HL-60/S4 treated with phorbol 12-myristate 13-acetate at 8.2 ng/mL for 4 days and 3 days (cell line): ENCODE measurements at regions not wholly inside any gene's neighbourhood (a gene's known extent, or its start where the extent isn't known, plus 50 kb on each side); places are given as distances from the start of the nearest gene placed in this dataset.
"Not testable (repeated sequence)": the region's sequence is repeated elsewhere in the genome, so short reads cannot be mapped to it uniquely, and the experiment has no call there.

ENCODE experiments used
- in situ Hi-C: fragments of 300-500 bp; cut with MboI; formaldehyde crosslinking; loops from 2 replicates; pipeline ENCODE4 v1.15.0; 2022; ENCODE audit warnings: low sequenced_read_pairs

DNA sequence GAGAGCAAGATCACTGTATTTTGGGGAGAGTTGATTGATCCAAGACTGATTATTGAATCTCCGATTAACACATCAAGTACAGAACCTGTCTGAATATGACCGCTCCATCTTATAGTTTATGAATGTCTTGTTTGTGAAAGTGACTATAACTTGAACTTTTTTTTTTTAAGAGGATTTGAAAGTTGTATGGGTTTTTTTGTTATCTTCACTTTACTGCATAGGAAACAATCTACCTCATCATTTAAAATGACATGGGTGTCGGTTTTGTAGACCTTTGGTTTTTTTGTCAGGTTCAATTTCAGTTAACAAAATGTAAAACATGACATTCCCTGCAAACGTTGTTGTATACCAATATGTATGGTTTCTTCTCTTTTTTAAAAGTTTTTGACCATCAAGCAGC, 103.0 kb upstream of the NUDT6 start:
- in situ Hi-C loops: no loop called here

DNA sequence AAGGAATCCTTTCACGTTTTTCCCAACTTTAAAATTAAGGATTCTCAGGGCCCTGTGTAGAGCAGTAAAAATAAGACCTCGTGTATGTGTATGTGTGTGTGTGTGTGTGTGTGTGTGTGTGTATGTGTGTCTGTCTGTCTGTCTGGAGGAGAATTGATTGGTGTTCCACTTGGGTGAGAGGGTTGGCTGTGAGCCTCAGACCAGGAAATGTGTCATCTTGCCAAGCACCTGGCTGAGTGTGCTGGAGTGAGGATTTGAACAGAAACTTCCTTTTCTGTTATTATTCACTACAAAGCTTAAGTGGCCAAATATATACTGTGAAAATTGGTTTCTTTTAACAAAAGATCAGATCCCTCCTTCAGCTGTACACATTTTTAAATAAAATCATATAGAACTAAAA, 103.6 kb upstream of the NUDT6 start:
- in situ Hi-C loops: not testable (repeated sequence)

DNA sequence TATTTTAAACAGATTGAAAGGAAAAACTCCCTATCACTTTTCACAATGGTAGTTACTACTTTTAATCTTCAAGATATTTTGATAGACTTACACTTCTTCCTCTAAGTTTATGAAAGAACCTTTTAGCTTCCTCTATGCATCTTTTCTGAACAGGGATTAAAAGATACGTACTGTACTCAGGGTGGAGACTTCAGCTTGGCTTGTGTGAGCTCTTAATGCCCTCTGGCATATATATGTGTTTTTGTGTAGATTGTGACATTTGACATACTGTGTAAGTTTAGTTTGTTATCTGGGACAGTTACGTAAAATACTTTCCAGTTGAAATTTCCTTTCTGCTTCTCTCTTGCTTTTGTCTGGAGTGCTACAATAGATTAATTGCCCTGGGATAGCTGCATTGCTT, 109.3 kb upstream of the NUDT6 start:
- in situ Hi-C loops: no loop called here

DNA sequence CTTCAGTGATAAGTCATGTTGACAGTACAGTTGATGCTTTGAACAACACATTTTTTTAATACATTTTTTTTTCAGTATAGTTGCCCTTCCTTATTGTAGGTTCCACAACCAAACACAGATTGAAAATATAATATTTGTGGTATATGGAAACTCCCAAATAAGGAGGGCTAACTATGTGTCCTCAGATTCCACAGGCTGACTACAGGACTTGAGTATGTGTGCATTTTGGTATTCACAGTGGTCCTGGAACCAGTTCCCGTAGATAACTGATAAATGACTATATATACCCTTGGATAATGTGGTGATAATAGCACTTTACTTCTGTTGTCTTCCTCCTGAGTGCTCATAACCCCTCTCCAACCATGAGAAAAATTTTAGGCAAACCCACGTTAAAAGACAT, 111.6 kb upstream of the NUDT6 start:
- in situ Hi-C loops: no loop called here

DNA sequence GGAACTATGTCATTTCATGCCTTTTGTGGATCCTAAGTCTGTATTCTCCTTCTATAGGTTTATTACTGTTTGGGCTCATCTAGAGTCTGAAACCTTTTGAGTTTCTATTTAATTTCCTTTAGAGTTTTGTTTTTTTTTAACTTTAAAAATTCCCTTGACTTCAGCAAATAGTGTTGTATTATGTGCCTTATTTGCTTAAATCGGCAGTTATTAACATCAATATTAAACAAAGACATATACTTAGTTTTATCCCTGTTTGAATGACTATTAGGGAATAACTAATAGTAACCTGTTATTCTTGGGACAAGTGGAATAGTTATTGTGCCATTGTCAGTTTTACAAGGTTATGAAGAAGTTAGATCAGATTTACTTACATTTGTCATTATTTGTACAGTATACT, 112.8 kb upstream of the NUDT6 start:
- in situ Hi-C loops: no loop called here

DNA sequence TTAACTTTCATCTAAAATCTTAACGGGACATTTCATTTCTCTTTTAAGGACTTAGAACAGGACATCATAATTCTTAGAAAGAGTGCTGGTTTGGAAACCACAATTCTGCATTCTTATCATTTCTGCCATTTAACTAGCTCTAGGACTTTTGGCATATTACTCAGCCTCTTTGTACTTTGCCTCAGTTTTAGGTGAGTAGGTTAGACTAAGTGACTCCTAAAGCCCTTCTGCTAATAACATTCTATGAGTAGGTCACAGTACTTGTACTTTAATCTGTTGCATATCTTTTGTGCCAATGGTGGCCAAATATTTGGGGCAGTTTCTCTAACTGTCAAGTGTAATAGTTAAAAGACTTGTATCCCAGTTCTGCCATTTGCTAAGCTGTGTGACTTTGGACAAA, 115.4 kb upstream of the NUDT6 start:
- in situ Hi-C loops: no loop called here

DNA sequence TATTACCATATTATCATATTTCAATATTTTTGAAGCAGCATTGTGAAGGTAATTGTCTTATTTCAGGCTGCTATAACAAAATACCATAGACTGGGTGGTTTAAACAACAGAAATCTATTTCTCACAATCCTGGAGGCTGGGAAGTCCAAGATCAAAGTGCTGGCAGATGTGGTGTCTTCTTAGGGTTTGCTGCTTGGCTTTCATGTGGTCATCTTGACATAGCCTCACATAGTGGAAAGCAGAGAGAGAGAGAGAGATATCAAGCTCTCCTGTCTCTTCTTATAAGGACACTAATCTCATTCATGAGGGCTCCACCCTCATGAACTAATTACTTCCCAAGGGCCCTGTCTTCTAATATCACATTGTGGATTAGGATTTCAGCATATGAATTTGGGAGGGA, 119.7 kb upstream of the NUDT6 start:
- in situ Hi-C loops: no loop called here

DNA sequence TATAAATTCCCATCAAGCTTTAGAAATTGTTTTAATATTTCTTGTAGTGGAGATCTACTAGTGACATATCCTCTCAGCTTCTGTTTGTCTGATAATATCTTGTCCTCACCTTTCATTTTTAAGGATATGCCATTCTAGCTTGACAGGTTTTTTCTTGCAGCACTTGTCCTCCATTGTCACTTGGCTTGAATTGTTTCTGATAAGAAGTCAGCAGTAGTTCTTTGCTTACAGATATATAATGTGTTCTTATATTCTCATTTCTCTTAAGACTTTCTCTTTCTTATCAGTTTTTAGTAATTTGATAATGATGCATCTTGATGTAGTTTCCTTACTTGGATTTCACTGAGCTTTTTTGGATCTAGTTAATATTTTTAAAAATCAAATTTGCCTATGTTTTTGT, 120.6 kb upstream of the NUDT6 start:
- in situ Hi-C loops: no loop called here

DNA sequence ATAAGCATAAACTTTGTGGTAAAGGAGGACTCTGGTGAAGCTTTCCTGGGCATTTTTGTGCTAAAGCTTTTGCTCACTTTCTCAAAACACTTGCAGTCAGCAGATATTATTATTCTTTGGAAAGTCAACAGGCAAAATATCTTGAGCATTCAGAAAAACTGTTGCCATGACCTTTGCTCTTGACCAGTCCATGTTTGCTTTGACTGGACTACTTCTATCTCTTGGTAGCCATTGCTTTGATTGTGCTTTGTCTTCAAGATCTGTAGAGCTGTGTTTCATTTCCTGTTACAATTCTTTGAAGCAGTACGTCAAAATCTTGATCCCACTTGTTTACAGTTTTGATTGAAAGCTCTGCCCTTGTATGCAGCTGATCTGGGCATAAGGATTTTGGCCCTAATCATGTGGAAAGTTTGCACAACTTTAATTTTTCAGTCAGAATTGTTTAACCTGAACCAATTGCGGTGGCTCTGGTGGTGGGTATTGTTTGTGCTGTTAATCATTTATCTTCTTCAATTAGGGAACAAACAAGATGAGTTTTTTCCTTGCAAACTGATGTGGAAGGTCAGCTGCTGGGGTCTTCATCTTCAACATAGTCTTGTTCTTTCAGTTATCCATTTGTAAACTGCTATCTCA, 121.5 kb upstream of the NUDT6 start:
- in situ Hi-C loops: no loop called here

DNA sequence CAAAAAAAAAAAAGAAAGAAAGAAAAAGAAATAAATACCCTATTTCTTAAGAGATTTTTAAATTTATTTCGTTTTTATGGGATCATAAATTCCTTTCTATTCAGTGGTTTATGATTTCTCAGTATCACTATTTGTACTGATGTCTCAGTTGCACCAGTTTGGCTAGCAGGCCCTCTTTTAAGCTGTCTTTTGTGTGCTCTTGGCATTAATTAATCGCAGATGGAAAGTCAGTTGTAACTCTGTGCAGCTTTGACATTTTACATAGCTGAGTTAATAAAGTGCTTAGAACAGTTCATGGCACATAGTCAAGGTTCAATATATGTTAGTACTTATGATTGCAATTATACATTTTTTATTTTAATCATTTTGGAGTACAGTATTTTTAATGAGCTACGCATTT, 123.7 kb upstream of the NUDT6 start:
- in situ Hi-C loops: no loop called here

DNA sequence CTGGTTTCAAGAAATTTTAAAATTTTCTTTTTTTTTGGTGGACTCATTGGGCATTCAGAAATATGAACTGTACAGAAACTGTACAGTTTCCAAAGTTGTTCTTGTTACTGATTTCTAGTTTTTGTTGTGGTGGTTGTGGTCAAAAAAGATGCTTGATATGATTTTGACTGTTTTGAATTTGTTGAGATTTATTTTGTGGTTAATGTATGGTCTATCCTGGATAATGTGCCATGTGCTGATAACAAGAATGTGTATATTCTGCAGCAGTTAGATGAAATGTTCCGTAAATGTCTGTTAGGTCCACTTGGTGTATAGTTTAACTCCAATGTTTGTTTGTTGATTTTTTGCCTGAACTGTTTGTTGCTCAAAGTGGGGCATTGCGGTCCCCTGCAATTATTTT, 127.6 kb upstream of the NUDT6 start:
- in situ Hi-C loops: no loop called here

DNA sequence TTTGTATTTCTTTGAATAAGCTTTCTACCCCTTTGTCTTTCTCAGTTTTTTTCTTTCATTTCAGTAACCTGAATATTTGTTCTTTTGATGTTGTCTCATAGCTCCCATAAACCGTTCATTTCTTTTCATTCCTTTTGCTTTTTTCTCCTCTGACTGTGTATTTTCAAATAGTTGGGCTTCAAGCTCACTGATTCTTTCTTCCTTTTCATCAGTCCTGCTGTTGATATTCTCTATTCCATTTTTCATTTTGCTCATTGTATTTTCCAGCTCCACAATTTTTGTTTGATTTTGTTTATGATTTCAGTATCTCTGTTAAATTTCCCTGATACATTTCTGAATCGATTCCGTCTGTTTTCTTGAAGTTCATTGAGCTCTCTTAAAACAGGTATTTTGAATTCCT, 129.6 kb upstream of the NUDT6 start:
- in situ Hi-C loops: no loop called here

DNA sequence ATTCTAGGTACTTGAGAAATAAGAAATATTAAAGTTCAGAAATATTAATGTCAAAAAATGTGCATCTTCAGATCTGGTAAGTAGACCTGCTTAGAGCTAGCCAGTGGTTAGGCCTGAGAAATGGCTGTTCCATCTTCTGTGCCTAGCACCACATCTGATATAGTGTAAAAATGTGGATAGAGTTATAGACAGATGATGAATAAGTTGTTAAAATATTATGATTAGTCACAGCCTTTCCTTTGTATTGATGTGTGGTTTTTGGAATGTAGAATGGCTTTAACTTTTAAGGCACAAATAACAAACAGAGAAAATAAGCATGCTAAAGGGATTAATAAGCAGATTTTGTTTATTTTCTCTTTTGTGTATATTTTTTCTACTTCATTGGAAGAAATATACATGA, 133.5 kb upstream of the NUDT6 start:
- in situ Hi-C loops: no loop called here

DNA sequence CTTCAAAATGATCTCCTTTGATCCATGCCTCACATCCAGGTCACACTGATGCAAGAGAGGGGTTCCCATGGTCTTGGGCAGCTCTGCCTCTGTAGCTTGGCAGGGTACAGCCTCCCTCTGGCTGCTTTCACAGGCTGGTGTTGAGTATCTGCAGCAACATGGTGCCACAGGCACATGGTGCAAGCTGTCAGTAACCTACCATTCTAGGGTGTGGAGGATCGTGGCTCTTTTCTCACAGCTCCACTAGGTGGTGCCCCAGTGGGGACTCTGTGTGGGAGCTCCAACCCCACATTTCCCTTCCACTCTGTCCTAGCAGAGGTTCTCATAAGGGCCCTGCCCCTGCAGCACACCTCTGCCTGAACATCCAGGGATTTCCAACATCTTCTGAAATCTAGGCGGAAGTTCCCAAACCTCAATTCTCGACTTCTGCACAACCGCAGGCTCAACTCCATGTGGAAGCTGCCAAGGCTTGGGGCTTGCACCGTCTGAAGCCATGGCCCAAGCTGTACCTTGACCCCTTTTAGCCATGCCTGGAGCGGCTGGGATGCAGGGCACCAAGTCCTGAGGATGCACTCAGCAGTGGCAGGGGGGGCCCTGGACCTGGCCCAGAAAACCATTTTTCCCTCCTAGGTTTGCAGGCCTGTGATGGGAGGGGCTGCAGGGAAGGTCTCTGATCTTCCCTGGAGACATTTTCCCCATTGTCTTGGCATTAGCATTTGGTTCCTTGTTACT, 137.8 kb upstream of the NUDT6 start:
- in situ Hi-C loops: no loop called here

DNA sequence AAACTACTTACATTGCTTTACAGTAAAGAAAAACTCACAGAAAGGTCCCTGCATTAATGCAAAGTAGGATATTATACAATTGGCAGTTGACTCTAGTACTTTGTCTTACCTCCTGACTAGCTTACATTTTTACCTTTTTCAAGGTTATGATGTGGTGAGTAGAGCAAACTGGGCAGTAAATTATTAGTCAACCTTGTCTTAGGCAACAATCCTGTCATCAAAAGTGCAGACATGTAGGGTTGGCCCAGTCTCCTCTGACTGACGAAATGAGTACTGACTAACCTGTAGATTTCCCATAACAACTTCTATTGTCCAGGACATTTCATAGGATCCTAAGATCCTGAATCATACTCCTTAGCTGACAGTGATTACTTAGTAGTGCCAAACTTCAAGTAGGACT, 142.0 kb upstream of the NUDT6 start:
- in situ Hi-C loops: no loop called here

DNA sequence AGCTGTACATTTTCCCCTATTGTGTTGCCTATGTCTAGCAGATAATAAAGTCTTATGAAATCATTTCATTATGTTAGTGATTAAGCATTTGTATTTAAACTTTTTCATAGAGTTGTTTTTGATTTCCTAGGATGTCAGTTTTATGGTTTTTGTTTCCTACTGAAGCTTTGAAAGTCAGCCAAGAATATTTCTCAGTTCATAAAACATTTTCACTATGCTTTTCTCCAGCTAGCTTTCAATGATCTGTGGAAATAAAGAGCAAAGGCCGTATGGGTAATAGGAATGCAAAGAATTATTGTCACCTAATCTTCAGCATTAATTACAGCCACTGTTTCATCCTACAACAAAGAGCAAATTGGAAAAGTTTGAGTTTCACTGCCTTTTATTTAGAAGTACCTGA, 145.7 kb upstream of the NUDT6 start:
- in situ Hi-C loops: no loop called here

DNA sequence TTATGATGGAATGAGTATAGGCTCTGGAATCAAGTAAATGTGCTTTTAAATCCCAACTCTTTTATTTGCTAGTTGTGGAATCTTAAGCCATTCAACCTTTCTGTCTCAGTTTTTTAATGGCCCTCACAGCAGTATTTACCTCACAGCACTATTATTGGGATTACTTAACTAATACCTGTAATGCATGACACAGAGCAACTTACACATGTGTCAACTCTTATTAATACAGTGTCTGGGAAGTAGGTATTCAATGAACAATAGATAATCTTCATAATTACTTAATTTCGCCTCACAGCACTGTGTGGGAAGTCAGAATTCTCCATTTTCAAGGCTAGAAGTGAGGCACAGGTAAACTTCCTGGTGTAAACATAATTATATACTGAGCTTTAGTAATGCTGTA, 149.7 kb upstream of the NUDT6 start:
- in situ Hi-C loops: no loop called here

DNA sequence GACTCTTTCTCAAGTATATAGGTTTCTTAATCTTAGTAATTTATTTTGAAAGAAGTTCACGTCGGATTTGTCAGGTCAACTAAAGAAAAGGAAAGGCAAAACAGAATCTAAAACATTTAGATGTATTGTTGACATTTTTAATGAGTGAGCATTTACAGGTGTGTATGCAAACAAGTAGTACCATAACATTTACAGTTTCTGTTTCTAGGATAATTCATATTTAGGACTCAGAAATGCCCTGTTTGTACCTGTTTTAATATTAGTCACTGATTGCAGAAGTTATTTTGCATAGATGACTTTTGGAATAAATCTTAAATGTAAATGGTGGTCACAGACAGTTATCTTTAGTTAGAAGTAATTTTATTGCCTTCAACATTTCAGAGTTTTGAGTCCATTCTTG, 151.3 kb upstream of the NUDT6 start:
- in situ Hi-C loops: no loop called here

DNA sequence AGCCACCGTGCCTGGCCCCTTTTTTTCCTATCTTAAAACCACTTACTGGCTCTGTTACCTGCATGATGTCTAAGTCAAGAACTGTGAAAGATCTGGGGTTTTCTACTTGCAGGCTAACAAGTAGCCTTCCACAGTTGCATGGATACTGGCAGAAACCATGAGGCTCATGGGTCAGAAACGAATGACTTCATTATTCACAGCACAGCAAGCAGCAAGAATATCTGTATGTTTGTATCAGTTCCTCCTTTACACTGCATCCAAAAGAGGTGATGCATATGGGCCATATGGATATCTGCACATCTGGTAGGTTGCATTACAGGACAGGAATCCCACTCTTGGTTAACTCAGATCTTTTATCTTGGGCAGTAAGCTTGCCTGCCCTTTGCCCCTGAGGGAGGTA, 154.9 kb upstream of the NUDT6 start:
- in situ Hi-C loops: no loop called here

DNA sequence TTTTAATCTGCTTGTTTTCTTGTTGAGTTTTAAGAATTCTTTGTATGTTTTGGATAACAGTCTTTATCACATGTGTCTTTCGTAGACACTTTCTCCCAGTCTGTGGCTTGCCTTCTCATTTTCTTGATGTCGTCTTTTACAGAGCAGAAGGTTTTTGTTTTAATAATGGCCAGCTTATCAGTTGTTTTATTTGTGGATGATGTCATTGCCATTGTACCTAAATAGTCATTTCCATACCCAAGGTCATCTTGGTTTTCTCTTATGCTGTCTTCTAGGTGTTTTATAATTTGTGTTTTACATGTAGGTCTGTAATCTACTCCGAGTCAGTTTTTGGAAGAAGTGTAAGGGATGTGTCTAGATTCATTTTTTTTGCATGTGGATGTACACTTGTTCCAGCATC, 159.6 kb upstream of the NUDT6 start:
- in situ Hi-C loops: no loop called here

DNA sequence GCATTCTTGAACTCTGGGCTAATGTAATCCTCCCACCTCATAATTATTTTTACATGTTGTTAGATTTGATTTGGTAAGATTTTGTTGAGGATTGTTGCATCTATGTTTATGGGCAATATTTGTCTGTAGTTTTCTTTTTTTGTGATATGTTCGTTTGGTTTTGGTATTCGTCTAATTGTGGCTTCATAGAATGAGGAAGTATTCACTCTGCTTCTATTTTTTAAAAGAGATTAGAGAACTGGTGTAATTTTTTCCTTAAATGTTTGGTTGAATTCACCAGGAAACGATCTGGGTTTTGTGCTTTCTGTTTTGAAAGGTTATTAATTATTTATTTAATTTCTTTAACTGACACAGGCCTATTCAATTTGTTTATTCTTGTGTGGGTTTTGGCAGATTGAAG, 161.2 kb upstream of the NUDT6 start:
- in situ Hi-C loops: no loop called here

DNA sequence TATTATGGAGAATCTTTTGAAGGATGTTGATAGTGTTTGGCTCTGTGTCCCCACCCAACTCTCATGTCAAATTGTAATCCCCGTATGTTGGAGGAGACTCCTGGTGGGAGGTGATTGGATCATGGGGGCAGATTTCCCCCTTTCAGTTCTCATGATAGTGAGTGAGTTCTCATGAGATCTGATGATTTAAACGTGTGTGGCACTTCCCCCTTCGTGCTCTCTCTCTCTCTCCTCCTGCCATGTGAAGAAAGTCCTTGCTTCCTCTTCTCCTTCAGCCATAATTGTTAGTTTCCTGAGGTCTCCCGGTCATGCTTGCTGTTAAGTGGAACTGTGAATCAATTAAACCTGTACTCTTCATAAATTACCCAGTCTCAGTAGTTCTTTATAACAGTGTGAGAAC, 166.1 kb upstream of the NUDT6 start:
- in situ Hi-C loops: no loop called here

DNA sequence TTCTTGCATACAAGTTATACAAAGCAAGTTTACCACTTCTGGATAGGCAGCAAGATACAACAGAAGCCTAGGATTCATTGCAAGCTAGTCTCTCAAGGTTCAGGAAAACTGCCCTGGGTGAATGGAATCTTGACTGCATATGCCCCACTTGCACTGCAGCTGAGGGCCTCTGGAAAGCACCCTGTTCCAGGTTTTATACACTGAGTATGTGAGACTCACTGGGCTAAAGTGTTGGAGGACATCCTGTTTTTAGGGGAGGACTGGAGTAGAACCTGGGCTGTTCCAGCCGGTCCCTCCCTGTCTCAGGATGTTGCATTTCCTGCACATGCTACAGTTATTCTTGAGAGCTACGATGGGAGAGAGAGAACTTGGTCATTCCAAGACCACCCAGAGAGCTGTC, 168.5 kb upstream of the NUDT6 start:
- in situ Hi-C loops: no loop called here
